Hindlimb muscle (tissue), 1 donor: ENCODE measurements at regions not wholly inside any gene's neighbourhood (a gene's known extent, or its start where the extent isn't known, plus 50 kb on each side); places are given as distances from the start of the nearest gene placed in this dataset.
A peak's percentile ranks its signal among the peaks of the same experiment; 100 is the strongest.

Source experiments
- DNase-seq: peaks from one replicate; pipeline ENCODE4 v3.0.0-alpha.2; 2013

- DNase-seq: no peak
Measured at GRCh38 chr5:68891718-68892117, 202.1 kb upstream of the SLC30A5 start.

GRCh38 chr5:68894673-68895072, 199.1 kb upstream of the SLC30A5 start:
- DNase-seq: no peak

- no peak for DNase-seq
Measured at GRCh38 chr5:68898951-68899471, 194.8 kb upstream of the SLC30A5 start.

GRCh38 chr5:68911840-68912690, 181.7 kb upstream of the SLC30A5 start:
- peak; percentile 7 for DNase-seq

- no peak for DNase-seq
Measured at GRCh38 chr5:68915079-68915478, 178.7 kb upstream of the SLC30A5 start.

- no peak for DNase-seq
Measured at GRCh38 chr5:68918306-68918705, 175.5 kb upstream of the SLC30A5 start.

- DNase-seq: no peak
Measured at GRCh38 chr5:68919988-68920490, 173.8 kb upstream of the SLC30A5 start.

- no peak for DNase-seq
Measured at GRCh38 chr5:68920888-68921287, 172.9 kb upstream of the SLC30A5 start.

- DNase-seq: no peak
Measured at GRCh38 chr5:68922172-68922987, 171.4 kb upstream of the SLC30A5 start.

- no peak for DNase-seq
Measured at GRCh38 chr5:68924481-68925145, 169.2 kb upstream of the SLC30A5 start.

- no peak for DNase-seq
Measured at GRCh38 chr5:68928617-68929302, 165.1 kb upstream of the SLC30A5 start.

GRCh38 chr5:68930139-68930538, 163.7 kb upstream of the SLC30A5 start:
- no peak for DNase-seq

GRCh38 chr5:68932830-68933434, 160.9 kb upstream of the SLC30A5 start:
- DNase-seq: no peak

GRCh38 chr5:68942169-68942568, 151.6 kb upstream of the SLC30A5 start:
- no peak for DNase-seq

- DNase-seq: no peak
Measured at GRCh38 chr5:68946728-68947127, 147.1 kb upstream of the SLC30A5 start.

GRCh38 chr5:68947986-68948385, 145.8 kb upstream of the SLC30A5 start:
- no peak for DNase-seq

- DNase-seq: no peak
Measured at GRCh38 chr5:68949256-68949655, 144.6 kb upstream of the SLC30A5 start.

- DNase-seq: no peak
Measured at GRCh38 chr5:68949711-68950110, 144.1 kb upstream of the SLC30A5 start.

GRCh38 chr5:68950125-68950524, 143.7 kb upstream of the SLC30A5 start:
- DNase-seq: no peak

- DNase-seq: no peak
Measured at GRCh38 chr5:68950930-68951329, 142.9 kb upstream of the SLC30A5 start.

- no peak for DNase-seq
Measured at GRCh38 chr5:68953231-68953874, 140.5 kb upstream of the SLC30A5 start.
